ENCODE measurements at regions not wholly inside any gene's neighbourhood (a gene's known extent, or its start where the extent isn't known, plus 50 kb on each side); places are given as distances from the start of the nearest gene placed in this dataset.

DNA sequence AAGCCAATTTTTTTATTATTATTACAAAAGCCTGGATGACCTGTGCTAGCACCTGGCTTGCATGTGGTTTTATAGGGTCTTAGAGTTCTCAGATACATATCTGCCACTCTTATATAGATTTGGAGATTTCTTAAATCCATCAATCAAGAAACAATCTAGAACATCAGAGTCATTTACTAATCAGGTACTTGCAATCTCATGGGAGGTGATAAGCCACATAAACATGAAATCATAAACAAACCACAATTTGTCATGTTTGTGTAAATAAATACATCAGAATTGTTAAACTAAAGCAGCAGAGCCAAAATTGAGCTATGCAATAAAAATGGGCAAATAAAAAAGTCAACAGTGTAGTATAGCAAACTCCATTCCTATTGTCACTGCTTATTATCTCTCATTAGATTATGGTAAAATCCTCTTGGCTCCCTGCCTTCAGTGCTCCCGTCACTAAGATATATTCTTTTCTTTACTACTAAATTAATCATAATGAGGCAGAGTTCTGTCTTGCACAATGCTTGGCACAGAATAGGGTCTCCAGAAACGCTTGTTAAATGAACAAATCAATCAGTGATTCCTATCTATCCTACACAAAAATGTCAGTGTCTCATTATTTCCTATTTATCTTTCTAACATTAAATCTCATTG lies 108.7 kb upstream of the TTC29 start:
- no peak for DNase-seq (ENCODE audit: low read depth, low spot score)

DNA sequence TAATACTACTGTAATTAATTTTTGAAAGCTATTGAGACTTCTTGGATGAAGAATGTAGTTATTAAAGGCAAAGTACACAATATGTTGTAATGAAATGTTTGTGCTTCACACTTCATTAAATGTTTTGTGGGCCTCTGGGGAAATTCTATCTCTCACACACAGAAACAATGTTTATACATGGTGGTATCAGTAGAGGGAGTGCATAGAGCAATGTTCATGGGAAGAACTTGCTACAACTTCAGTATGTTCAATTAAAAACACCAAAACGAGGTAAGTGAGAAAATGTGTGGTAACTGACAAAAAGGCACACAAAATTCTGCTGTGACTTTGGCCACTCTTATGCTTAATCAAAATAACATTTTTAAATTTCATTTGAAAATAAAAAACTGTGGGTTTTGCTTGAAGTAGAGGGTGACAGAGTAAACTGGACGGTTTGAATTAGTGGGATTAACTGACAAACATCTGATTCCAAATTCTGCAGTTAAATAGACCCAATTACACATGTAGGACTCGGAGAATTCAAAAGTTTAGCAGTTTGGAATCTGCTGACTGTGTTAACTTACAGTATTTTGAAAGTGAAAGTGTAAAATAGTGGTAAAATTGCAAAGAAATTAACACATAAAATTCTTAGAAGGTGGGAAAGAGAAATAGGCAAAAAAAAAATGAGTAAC lies 111.4 kb upstream of the TTC29 start:
- no peak for DNase-seq (ENCODE audit: low read depth, low spot score)

DNA sequence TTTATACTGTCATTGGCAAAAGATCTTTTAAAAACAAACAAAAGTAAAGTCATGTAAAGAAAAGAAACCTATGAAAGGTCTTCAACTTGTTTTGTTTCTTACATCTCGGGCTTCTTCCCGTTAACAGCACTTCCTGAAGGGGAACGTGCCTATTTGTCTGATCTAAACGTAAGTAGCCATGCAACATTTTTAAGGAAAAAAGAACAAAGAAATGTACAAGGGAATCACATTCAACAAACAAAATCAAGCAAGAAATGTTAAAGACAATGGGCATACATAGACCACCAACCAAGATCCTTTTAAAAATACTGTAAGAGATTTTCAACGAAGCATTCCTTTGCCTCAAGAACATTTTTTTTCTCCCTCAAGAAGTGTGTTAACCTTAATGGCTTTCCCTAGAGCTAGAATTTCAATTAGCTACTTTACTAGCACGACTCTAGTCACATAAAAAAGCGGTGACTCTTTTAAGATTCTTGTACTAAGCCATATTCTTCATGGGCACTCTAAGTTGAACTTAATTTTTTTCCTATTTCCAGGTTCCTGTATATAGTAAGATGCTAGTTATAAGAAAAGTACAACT lies 112.0 kb upstream of the TTC29 start:
- DNase-seq (ENCODE audit: low read depth, low spot score): peak; percentile 53

DNA sequence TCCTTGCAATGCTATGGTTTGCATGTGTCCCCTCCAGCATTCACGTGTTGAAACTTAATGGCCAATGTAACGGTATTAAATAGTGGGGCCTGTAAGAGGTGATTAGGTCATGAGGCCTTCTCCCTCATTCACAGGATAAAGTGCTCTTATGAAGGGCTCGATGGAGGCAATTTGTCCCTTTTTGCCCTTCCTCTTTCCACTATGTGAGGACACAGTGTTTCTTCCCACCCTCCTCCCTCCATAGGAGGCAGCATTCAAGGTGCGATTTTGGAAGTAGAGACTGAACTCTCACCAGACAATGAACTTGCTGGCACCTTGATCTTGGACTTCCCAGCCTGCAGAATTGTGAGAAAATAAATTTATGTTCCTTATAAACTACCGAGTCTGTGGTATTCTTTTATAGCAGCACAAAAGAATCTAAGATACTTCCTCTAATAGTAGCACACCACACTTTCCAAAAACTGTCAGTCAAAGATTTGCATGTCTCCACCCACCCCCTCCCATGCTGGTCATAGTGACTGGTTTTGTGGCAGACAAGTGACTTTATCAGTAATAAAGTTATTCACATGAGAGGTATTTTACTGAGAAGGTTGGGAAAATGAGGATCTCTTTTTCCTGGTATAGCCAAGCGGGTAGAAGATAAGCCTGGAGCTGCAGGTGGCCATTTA lies 113.5 kb upstream of the TTC29 start:
- no peak for DNase-seq (ENCODE audit: low read depth, low spot score)

DNA sequence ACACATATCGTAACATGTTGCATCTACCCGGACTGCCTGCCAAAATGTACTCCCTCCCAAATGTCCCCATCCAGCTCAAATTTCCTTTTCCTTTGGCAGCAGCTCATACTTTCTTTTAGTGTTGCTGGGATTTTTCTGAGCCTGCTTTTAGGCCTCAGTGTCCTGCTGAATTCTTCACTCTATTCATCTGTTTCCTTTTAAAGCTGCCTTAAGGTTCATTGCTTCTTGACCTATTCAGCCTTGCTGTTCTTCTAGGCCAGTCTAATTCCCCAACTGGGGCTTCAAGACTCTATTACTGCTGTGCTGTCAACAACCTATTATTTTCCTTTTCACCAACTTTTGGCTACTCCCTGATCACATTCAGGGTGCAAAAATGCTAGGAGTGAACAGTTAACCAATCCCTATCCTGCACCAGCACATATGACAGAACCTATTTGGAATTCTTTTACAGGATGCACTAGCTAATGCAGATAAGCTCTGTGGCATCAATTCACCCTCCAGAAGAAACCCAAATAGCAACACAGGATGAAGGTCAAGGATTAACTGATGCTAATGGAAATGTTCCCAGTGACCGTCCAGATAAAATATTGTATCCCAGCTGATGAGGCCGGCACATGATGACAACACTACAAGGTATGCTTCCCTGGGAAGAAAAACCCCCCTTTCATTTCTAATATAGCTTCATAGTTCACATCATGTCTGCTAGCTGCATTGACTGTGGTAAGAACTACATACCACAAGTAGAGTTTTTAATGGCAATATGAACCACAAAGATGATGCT lies 114.7 kb upstream of the TTC29 start:
- DNase-seq (ENCODE audit: low read depth, low spot score): peak; percentile 45

DNA sequence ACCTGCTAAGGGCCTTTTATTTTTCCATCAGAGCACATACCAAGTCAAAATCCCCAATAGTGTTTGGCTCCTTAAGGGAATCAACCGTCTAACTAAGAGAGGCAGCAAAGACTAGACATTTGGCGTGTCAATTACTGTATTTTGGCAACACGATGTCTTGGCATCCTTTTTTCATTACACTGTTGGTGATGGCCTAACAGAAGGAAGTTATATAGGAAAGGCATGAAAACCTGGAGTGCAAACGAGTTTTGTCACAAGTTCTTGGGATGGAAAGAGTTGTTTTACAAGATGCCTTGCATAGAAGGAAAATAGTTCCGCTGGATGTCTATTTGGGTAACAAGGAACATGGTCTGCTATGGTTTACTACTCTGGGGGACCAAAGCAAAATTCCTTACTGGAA lies 119.2 kb upstream of the TTC29 start:
- DNase-seq (ENCODE audit: low read depth, low spot score): no peak

DNA sequence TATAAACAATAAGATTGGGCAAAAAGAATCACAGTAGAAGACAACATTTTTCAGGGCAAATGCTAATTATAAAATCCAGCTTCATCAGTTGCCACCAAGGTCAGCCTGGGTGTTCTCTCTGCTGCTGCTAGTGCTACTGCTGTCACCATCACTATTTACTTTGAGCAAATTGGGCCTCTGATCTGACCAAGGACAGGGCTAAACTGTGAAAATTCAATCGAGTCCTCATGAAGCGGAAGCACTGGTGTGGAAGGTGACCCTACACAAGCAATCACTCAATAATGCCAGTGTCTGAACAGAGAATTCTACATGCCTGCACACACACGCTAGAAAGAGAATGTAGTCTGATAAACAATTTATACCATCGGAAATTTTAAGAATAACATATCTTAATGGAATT lies 122.9 kb upstream of the TTC29 start:
- no peak for DNase-seq (ENCODE audit: low read depth, low spot score)

DNA sequence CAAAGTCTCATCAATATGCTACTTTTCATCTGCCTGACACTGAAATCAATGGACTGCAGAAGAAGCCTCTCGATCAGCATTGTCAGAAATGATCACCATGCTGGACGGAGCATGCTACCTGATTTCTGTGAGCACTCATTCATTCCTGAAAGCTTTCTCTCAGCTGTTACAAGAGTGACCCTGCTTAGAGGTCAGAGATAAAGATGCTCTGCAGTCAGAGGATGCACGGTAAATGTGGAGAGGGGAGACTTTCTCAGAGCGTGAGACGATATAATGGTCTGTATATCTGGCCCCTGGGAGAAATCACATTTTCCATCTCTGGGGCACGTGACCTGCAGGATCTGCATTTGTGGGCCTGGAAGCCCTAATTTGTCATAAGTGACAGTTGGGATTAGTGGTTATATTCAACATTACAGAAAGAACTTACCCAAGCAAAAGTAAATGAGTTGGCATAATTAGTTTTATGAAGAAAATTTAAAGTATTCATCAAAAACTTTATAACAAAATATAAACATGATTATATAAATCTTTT lies 125.6 kb upstream of the TTC29 start:
- DNase-seq (ENCODE audit: low read depth, low spot score): no peak

DNA sequence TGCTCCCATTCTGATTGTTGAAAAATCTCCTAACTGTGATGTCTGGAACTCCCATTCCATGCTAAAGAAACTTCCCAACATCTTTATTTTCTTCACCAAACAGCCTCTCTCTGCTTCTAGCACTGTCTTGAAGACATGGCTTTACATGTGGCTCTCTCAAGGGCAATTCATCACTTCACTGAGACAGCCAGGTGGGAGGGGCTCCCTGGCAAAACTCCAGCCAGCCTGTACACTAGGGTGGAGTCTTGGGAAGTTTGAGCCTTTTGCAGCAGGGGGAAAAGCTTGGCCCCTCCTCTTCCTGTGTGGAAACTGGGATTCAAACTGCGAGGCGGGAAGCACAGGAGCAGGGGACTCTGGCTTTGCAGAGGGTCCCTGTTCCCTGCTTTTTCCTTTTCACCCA lies 130.5 kb upstream of the TTC29 start:
- no peak for DNase-seq (ENCODE audit: low read depth, low spot score)

DNA sequence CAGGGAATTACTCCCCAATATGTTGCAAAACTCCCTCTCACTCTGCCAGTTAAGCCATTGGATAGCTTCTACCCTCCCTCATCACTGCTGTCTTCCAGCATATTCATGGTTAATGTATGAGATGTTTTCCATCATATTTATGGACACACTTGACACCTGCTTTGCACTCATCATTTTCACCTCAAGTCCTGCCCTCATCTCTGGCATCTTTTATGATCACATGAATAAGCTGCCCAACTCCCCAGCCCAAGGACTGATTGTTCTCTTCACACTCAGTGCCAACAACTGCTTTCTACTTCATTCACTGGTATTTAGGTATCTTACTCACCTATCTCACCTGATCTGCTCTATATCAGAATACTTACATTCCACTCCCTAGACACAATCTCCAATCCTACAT lies 131.1 kb upstream of the TTC29 start:
- no peak for DNase-seq (ENCODE audit: low read depth, low spot score)

DNA sequence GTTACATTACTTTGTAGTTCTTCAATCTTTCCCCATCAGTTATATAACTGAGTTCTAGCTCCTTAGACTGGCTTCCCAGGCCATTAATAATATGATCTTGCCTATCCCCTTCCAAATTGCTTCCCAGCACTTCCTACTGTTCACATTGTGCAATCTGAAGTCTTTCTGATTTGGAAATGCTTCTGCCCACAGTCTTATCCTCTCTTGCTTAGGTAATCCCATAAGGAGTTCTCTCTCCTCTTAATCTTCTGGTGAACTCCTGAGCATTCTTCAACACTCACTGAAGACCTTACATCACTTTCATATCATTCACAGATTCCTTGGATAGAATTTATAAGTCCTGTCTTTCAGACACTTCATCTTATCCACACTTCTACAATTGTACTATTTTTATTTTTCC lies 132.7 kb upstream of the TTC29 start:
- DNase-seq (ENCODE audit: low read depth, low spot score): no peak

DNA sequence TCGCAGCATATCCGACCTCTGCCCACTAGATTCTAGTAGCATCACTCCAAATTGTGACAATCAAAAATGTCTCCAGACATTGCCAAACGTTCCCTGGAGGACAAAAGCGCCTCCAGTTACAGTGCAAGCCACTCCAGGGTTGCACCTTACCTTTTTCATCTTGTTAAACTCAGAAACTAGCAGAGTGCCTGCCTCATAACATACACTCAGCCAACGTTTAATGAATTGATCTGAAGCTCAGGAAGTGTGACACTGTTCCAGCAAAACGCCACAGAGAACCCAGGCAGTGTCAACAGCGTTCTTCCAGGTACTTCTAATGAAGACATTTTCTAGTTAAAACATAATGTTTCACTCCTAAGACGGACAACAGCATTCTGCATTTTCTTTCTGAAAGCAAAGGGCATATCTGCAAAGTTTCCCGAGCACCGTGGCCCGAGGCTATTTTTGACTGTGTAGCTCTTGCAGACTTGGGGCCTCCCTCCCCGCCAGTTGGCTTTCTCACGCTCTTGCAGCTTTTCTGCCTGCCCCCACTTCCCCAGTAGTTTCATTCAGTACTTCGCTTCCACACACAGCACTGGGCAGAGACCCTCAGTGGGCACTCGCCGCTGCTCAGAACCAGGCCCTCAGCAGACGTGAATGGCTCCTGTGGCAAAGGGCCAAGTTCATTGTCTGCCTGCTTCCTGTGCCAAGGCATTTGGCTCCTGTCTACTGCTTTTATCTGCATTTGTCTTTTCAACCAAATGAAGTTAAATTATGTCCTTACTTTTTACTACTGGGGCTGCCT lies 133.4 kb upstream of the TTC29 start:
- DNase-seq (ENCODE audit: low read depth, low spot score): peak; percentile 45

DNA sequence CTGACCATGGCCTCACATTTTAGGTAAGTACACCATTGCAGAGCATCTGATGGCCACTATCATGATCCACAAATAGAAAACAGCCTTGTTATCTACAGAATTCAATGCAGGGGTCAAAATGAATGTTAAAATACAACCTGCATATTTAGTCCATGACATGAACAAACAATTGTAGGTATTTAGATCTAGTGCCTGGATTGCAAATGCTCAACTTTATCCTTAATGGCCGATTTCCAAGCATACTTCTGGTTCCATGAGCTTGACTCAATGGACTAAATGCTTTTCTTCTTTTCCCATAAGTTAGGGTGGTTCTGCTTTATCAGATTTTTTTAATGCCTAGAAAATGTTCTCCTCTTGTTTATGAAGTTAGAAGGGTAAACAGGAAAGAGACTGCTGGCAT lies 139.2 kb upstream of the TTC29 start:
- DNase-seq (ENCODE audit: low read depth, low spot score): no peak

DNA sequence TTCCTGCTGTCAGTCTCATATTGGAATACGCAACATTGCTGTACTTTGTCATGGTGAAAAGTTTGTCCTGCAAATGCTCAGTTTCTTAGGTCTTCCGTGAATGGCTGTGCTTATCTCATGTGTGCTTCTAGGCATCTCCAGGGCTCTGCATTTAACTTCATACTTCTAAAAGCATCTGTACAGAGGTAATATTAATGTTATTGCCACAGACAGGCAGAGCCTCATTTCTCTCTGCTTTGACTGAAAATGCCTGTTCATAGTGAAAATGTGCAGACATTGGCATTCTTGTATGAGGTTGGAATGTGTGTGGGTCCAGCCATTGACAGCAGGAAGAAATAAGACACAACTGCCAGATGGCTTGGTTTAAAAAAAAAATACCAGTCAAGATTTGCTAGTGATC lies 140.1 kb upstream of the TTC29 start:
- DNase-seq (ENCODE audit: low read depth, low spot score): no peak

DNA sequence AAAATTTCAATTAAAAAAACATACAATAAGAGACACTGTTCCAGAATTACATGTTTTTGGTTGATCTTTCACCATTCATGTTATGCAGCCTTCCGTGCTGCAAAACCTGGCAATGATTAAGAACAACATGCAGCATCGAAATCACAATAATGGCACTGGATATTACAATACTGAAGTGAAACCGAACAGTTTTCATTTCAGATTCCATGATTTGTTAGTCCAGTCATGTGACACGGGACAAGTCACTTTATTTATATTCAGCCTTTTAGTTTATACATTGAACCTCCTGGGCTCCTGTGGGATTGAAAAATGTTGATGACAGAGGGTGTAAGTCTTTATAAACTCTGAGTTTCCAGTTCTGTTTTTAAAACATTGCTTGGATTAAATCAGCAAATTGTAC lies 142.5 kb upstream of the TTC29 start:
- no peak for DNase-seq (ENCODE audit: low read depth, low spot score)

DNA sequence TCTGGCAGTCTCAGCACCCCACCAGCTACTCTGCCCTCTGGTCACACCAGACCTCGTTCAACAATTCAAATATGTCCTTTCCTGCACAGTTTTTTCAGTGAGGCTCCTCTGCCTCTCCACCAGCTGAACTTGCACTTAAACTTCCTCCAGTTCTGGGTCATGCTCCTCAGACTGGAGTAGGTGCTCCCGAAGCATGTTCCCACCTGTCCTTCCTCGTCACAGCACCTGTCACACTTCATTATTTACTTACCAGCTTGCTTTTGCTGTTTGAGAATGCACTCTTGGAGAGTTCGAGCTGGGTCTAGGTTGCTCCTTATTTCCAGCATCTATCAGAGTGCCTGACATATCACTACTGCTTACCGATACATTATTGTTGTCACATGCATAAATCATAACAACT lies 144.8 kb upstream of the TTC29 start:
- DNase-seq (ENCODE audit: low read depth, low spot score): no peak

DNA sequence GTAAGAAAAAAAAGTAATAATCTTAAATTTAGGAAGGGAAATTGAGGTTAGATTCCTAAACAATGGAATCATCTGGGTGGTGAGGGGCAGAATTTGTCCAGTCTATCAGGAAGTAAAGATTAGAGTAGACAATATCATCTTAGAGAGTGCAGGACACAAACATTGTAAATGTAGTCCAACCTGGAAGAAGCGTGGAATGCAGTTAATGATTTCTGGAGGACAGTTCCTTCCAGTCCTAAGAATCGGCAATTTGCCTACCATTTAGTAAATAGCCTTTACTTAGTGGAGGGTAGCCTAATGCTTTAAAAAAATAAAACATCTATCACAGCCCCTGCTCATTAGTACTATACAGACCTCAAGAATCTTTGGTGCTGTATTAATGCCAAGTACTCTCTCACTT lies 147.5 kb upstream of the TTC29 start:
- peak; percentile 46 for DNase-seq (ENCODE audit: low read depth, low spot score)

DNA sequence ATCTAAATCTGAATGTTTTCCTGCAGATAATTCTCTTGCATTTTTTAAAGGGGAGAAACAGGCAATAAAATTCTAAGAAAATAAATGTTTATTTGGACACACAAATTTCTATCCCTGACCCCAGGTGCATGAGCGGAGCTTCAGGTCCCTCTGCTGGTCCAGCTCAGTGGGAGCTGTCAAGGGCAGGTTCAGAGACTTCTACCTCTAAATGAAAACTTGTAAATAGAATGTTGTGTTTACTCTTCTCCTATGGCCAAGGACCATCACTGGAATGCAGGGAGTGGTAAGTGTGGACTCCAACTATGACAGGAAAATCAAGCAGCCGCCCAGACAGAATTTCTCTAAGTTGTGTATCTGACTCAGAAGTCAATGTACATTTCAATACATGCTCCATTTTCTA lies 148.6 kb upstream of the TTC29 start:
- no peak for DNase-seq (ENCODE audit: low read depth, low spot score)

DNA sequence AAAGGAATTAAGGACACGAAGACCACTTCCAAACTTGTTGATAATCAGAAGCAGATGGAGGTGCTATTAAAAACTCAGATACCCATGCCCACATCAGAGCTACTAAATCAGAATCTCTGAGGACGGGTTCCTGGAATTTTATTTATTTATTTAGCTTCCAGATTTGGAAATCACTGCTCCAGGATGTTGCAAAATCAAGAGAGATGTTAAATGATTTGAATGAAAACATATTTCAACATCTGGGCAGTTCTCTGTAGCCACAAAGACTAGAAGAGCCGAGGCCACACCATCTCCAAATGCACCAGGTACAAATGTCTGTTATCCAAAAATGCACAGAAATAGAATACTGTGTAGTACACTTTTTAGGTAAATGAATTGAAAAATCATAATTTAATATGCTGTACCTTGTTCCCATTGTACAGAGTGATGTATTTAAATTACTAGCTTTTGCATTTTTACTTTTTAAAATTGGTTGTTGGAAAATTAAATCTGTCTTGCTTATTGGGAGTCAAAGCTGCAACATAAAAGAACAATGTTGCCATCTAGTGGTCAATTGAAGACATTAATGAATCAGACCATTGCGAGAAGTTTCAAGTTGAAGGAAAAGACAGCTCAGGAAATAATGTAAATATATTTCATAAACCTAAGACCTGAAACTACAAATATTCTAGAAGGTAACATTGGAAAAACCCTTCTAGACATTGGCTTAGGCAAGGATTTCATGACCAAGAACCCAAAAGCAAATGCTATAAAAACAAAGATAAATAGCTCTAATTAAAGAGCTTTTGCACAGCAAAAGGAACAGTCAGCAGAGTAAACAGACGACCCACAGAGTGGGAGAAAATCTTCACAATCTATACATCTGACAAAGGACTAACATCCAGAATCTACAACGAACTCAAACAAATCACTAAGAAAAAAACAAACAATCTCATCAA lies 151.3 kb upstream of the TTC29 start:
- DNase-seq (ENCODE audit: low read depth, low spot score): peak; percentile 65

DNA sequence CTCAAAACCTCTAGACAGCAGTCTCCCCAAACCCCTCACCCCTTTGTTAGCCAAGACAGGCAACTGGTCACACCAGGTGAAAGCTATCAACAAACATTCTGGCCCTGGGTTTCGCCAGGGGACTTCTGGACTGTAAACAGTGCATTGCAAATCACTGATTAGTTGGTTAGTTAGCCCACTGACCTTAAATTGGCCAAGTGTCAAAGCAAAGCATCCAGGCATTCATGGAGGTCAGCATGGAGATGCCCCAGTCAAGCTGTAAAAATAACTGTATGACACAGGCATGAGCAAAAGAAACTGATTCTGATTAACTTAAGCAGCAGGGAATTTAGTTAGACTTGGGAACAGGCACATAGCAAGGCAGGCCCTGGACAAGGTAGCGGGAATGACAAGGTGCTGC lies 156.0 kb upstream of the TTC29 start:
- no peak for DNase-seq (ENCODE audit: low read depth, low spot score)

Measured in astrocyte of the hippocampus (primary cell).